ENCODE measurements at regions not wholly inside any gene's neighbourhood (a gene's known extent, or its start where the extent isn't known, plus 50 kb on each side); places are given as distances from the start of the nearest gene placed in this dataset.

DNA sequence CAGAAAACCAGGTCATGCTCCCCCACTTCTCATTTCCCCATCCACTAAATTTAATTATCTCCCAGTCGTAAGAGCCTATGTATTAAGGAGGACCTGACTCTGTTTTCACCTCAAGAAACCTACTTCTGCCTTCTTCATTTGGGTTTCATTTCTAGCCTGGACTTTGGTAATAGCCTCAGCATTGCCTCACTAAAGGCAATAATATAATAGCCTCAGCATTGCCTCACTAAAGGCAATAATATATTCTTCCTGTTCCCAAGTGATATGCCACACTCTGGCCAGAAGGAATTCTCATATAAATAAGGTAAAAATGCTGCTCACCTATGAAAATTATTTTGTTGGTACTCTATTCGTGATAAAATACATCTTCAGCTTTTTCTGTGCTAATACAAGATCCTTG lies 993.9 kb downstream of the EFNB2 start:
- no peaks in the 10 kb centered on the region for H3K4me1 ChIP-seq
- no peak for ATAC-seq
- no peak overlapping the region for H3K4me3 ChIP-seq
- WGBS, 2 donors (ENCODE audit: low coverage in 1 of 2), result 86 to 96% methylated on average over 2 of the region's 2 CpGs
- no peaks in the 10 kb centered on the region for H3K9me3 ChIP-seq
- TF ChIP-seq CTCF (IDR thresholded peaks at IDR 0.05), result no peak
- no peak for TF ChIP-seq POLR2AphosphoS5 (IDR thresholded peaks at IDR 0.05)
- TF ChIP-seq POLR2A (IDR thresholded peaks at IDR 0.05), result no peak
- no peak for TF ChIP-seq EP300 (IDR thresholded peaks at IDR 0.05)
- H3K36me3 ChIP-seq, result no peaks in the 10 kb centered on the region
- no peak overlapping the region for H3K27ac ChIP-seq
- no peaks in the 10 kb centered on the region for H3K27me3 ChIP-seq

DNA sequence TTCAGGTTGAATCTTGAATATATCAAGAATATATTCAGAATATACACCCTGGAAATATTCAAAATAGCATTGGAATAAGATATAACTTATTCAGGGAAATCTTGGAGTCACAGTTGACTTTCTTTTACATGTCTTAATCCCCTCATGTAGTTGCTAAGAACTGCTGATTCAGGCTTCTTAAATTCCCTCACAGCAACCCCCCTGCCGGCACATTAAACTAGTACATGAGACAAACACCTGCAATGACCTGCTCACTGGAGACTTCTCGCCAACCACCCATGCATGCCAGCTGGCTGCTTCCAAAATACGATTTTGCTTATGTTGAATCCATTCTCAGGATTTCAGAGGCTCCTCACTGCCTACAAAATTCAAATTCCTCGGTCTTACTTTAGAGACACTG lies 997.1 kb downstream of the EFNB2 start:
- 86 to 91% methylated on average over 4 of the region's 4 CpGs for WGBS, 2 donors (ENCODE audit: low coverage in 1 of 2)
- no peaks in the 10 kb centered on the region for H3K36me3 ChIP-seq

GRCh38 chr13:105537113-105537512 lies 998.3 kb downstream of the EFNB2 start:
- no peaks in the 10 kb centered on the region for H3K36me3 ChIP-seq
- no peak for ATAC-seq
- H3K27me3 ChIP-seq, result no peaks in the 10 kb centered on the region
- no peaks in the 10 kb centered on the region for H3K4me1 ChIP-seq
- no peaks in the 10 kb centered on the region for H3K9me3 ChIP-seq
- H3K4me3 ChIP-seq, result no peak overlapping the region
- 79 to 82% methylated on average over 7 of the region's 7 CpGs for WGBS, 2 donors (ENCODE audit: low coverage in 1 of 2)
- no peak overlapping the region for H3K27ac ChIP-seq
- no peak for TF ChIP-seq CTCF (IDR thresholded peaks at IDR 0.05)
- TF ChIP-seq POLR2AphosphoS5 (IDR thresholded peaks at IDR 0.05), result no peak
- TF ChIP-seq POLR2A (IDR thresholded peaks at IDR 0.05), result no peak
- TF ChIP-seq EP300 (IDR thresholded peaks at IDR 0.05), result no peak

More for the DNA sequence above, 997.1 kb downstream of the EFNB2 start:
- Histone ChIP-seq H3K27me3 (no peaks in the 10 kb centered on the region), H3K4me3 (no peak overlapping the region), H3K9me3 (no peaks in the 10 kb centered on the region), H3K27ac (no peak overlapping the region), H3K4me1 (no peaks in the 10 kb centered on the region)
- no peak for TF ChIP-seq EP300 (IDR thresholded peaks at IDR 0.05)
- TF ChIP-seq CTCF (IDR thresholded peaks at IDR 0.05), result no peak
- no peak for TF ChIP-seq POLR2A (IDR thresholded peaks at IDR 0.05)
- no peak for TF ChIP-seq POLR2AphosphoS5 (IDR thresholded peaks at IDR 0.05)
- ATAC-seq, result no peak

GRCh38 chr13:105530468-105530867 lies 1005.0 kb downstream of the EFNB2 start:
- TF ChIP-seq CTCF (IDR thresholded peaks at IDR 0.05), result no peak
- TF ChIP-seq POLR2A (IDR thresholded peaks at IDR 0.05), result no peak
- TF ChIP-seq EP300 (IDR thresholded peaks at IDR 0.05), result no peak
- no peak for TF ChIP-seq POLR2AphosphoS5 (IDR thresholded peaks at IDR 0.05)
- 95 to 96% methylated on average over 3 of the region's 3 CpGs for WGBS, 2 donors (ENCODE audit: low coverage in 1 of 2)
- Histone ChIP-seq H3K27me3 (no peaks in the 10 kb centered on the region), H3K4me3 (no peak overlapping the region), H3K36me3 (no peaks in the 10 kb centered on the region), H3K4me1 (no peaks in the 10 kb centered on the region), H3K27ac (no peak overlapping the region), H3K9me3 (no peaks in the 10 kb centered on the region)
- no peak for ATAC-seq

DNA sequence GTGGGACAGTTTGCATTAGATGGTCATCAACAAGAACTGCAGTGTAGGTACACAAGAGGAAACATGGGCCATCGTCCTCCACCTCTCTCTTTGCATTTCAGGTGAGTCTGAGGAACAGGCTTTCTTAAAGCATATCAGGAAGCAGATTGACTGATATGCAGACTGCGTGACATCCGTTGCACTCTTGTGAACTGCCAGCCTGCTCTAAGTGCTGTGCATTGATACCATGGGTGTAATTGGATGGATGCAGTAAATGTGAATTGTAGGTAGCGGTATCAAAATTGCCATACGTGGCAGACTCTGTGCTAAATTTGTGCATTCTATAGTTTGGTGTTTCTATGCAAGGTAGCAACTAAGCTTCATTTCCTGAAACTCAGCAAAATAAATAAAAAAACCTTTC lies 1008.3 kb downstream of the EFNB2 start:
- no peak for ATAC-seq

More for the DNA sequence above, 1008.3 kb downstream of the EFNB2 start:
- 92 to 97% methylated on average over 4 of the region's 5 CpGs for WGBS, 2 donors (ENCODE audit: low coverage in 1 of 2)
- H3K4me3 ChIP-seq, result no peak overlapping the region
- no peak for TF ChIP-seq CTCF (IDR thresholded peaks at IDR 0.05)
- TF ChIP-seq EP300 (IDR thresholded peaks at IDR 0.05), result no peak
- TF ChIP-seq POLR2AphosphoS5 (IDR thresholded peaks at IDR 0.05), result no peak
- TF ChIP-seq POLR2A (IDR thresholded peaks at IDR 0.05), result no peak
- H3K4me1 ChIP-seq, result no peaks in the 10 kb centered on the region
- no peaks in the 10 kb centered on the region for H3K27me3 ChIP-seq
- H3K9me3 ChIP-seq, result no peaks in the 10 kb centered on the region
- no peaks in the 10 kb centered on the region for H3K36me3 ChIP-seq
- H3K27ac ChIP-seq, result no peak overlapping the region

All from gastroesophageal sphincter (tissue), 4 donors.